ENCODE measurements at regions not wholly inside any gene's neighbourhood (a gene's known extent, or its start where the extent isn't known, plus 50 kb on each side); places are given as distances from the start of the nearest gene placed in this dataset.
A peak's percentile ranks its signal among the peaks of the same experiment; 100 is the strongest.

- no peak overlapping the region for H3K27ac ChIP-seq
Measured at GRCh38 chr5:158544388-158545339, 555.1 kb downstream of the EBF1 start.

GRCh38 chr5:158543539-158544387, 556.0 kb downstream of the EBF1 start:
- no peaks in the 10 kb centered on the region for H3K9me3 ChIP-seq
- no peak for DNase-seq
- no peaks in the 10 kb centered on the region for H3K27me3 ChIP-seq
- 55 to 65% (median 59%) methylated on average over 6 of the region's 6 CpGs for WGBS, 5 donors
- no peaks in the 10 kb centered on the region for H3K4me1 ChIP-seq
- no peaks in the 10 kb centered on the region for H3K36me3 ChIP-seq
- H3K4me3 ChIP-seq, result no peak overlapping the region
- TF ChIP-seq, protein P1, sequence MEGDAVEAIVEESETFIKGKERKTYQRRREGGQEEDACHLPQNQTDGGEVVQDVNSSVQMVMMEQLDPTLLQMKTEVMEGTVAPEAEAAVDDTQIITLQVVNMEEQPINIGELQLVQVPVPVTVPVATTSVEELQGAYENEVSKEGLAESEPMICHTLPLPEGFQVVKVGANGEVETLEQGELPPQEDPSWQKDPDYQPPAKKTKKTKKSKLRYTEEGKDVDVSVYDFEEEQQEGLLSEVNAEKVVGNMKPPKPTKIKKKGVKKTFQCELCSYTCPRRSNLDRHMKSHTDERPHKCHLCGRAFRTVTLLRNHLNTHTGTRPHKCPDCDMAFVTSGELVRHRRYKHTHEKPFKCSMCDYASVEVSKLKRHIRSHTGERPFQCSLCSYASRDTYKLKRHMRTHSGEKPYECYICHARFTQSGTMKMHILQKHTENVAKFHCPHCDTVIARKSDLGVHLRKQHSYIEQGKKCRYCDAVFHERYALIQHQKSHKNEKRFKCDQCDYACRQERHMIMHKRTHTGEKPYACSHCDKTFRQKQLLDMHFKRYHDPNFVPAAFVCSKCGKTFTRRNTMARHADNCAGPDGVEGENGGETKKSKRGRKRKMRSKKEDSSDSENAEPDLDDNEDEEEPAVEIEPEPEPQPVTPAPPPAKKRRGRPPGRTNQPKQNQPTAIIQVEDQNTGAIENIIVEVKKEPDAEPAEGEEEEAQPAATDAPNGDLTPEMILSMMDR (IDR thresholded peaks at IDR 0.05), result no peak
- TF ChIP-seq POLR2AphosphoS5 (IDR thresholded peaks at IDR 0.05) (no peak), POLR2A (IDR thresholded peaks at IDR 0.05) (no peak), EP300 (IDR thresholded peaks at IDR 0.05) (no peak)
- intact Hi-C loops (cut with DNase I; ENCODE audit: low total_unique reads), result no loop called here
- H3K27ac ChIP-seq, result no peak overlapping the region

More at GRCh38 chr5:158544388-158545339, 555.1 kb downstream of the EBF1 start:
- H3K9me3 ChIP-seq, result no peaks in the 10 kb centered on the region
- H3K4me3 ChIP-seq, result no peak overlapping the region
- DNase-seq, result no peak
- TF ChIP-seq EP300 (IDR thresholded peaks at IDR 0.05), result no peak
- TF ChIP-seq POLR2A (IDR thresholded peaks at IDR 0.05), result no peak
- no peak for TF ChIP-seq POLR2AphosphoS5 (IDR thresholded peaks at IDR 0.05)
- TF ChIP-seq, protein P1 (IDR thresholded peaks at IDR 0.05), result no peak
- intact Hi-C loops (cut with DNase I; ENCODE audit: low total_unique reads), result no loop called here
- no peaks in the 10 kb centered on the region for H3K27me3 ChIP-seq
- no peaks in the 10 kb centered on the region for H3K4me1 ChIP-seq
- H3K36me3 ChIP-seq, result no peaks in the 10 kb centered on the region
- 91 to 96% (median 94%) methylated on average over 3 of the region's 3 CpGs for WGBS, 5 donors

GRCh38 chr5:158541536-158542297, 558.0 kb downstream of the EBF1 start:
- intact Hi-C loops (cut with DNase I; ENCODE audit: low total_unique reads), result no loop called here
- WGBS, 5 donors, result 72 to 80% (median 75%) methylated on average over 9 of the region's 9 CpGs

More at GRCh38 chr5:158541536-158542297, 558.0 kb downstream of the EBF1 start:
- TF ChIP-seq, protein P1 (IDR thresholded peaks at IDR 0.05), result no peak
- TF ChIP-seq EP300 (IDR thresholded peaks at IDR 0.05), result no peak
- TF ChIP-seq POLR2AphosphoS5 (IDR thresholded peaks at IDR 0.05), result no peak
- DNase-seq, result peak in 1 of 2 donors; percentile 51
- Histone ChIP-seq H3K27me3 (no peaks in the 10 kb centered on the region), H3K36me3 (no peaks in the 10 kb centered on the region), H3K27ac (no peak overlapping the region), H3K4me1 (no peaks in the 10 kb centered on the region), H3K9me3 (no peaks in the 10 kb centered on the region), H3K4me3 (no peak overlapping the region)
